WTC11 (cell line): ENCODE measurements at regions not wholly inside any gene's neighbourhood (a gene's known extent, or its start where the extent isn't known, plus 50 kb on each side); places are given as distances from the start of the nearest gene placed in this dataset.

Experiments
- ATAC-seq: fragments of 200-7000 bp; cut with Tn5 transposase; 2 replicates; pipeline ENCODE4 v1.10.0; 2021; ENCODE audit warnings: mild to moderate bottlenecking, moderate library complexity
- CTCF ChIA-PET: fragments of 300-600 bp; sonication (Branson Sonifier 250); formaldehyde crosslinking; loops from one replicate; lab custom pipeline; 2021; ENCODE audit warnings: antibody characterized with exemption; lab: Charles Lee
- POLR2A ChIA-PET: fragments of 350-600 bp; sonication (Branson Sonifier 250); formaldehyde crosslinking; loops from one replicate; lab custom pipeline; 2021; ENCODE audit warnings: antibody characterized with exemption; lab: Charles Lee
- DNase-seq: peaks from one replicate; pipeline ENCODE4 v3.0.0; 2021; ENCODE audit warnings: low spot score
- H3K27ac Mint-ChIP-seq: 2 replicates; pipeline ENCODE4 v1.8.0; 2021; ENCODE audit warnings: mixed read lengths
- H3K27me3 Mint-ChIP-seq: 2 replicates; pipeline ENCODE4 v1.8.0; 2021; ENCODE audit warnings: low read depth, mild to moderate bottlenecking, moderate library complexity, mixed read lengths
- H3K36me3 Mint-ChIP-seq: 2 replicates; pipeline ENCODE4 v1.8.0; 2021; ENCODE audit warnings: mixed read lengths
- H3K4me1 Mint-ChIP-seq: 2 replicates; pipeline ENCODE4 v1.8.0; 2022; ENCODE audit warnings: mixed read lengths
- H3K4me3 Mint-ChIP-seq: 2 replicates; pipeline ENCODE4 v1.8.0; 2021; ENCODE audit warnings: mild to moderate bottlenecking, moderate library complexity, mixed read lengths
- H3K9me3 Mint-ChIP-seq: 2 replicates; pipeline ENCODE4 v1.8.0; 2021; ENCODE audit warnings: mixed read lengths
- ERG ChIP-seq: fragments of 250-450 bp; sonication (Bioruptor Pico); IDR thresholded peaks from 2 replicates; pipeline ENCODE4 v1.8.0; 2021; ENCODE audit warnings: mild to moderate bottlenecking
- ESRRA ChIP-seq: sonication (generic); formaldehyde crosslinking; IDR thresholded peaks from 2 replicates; pipeline ENCODE4 v1.8.1; 2022; ENCODE audit warnings: mild to moderate bottlenecking, missing genetic modification reagents, borderline replicate concordance
- FOXJ3 ChIP-seq: sonication (generic); formaldehyde crosslinking; IDR thresholded peaks from 2 replicates; pipeline ENCODE4 v1.9.0; 2021; ENCODE audit warnings: missing genetic modification reagents, mild to moderate bottlenecking, borderline replicate concordance
- GRHL2 ChIP-seq: fragments of 250-450 bp; sonication (Bioruptor Pico); IDR thresholded peaks from 2 replicates; pipeline ENCODE4 v1.8.0; 2022; ENCODE audit warnings: mild to moderate bottlenecking, moderate library complexity; ENCODE audit not compliant: insufficient replicate concordance, severe bottlenecking
- MXD4 ChIP-seq: fragments of 250-450 bp; sonication (Bioruptor Pico); IDR thresholded peaks from 2 replicates; pipeline ENCODE4 v1.8.0; 2021; ENCODE audit warnings: mild to moderate bottlenecking, moderate library complexity, borderline replicate concordance
- NR1H2 ChIP-seq: sonication (generic); formaldehyde crosslinking; IDR thresholded peaks from 2 replicates; pipeline ENCODE4 v1.9.0; 2021; ENCODE audit warnings: mild to moderate bottlenecking, moderate library complexity, missing genetic modification reagents
- NR3C1 ChIP-seq: sonication (generic); formaldehyde crosslinking; conservative IDR thresholded peaks from 2 replicates; pipeline ENCODE4 v1.8.1; 2023; ENCODE audit warnings: low read depth, mild to moderate bottlenecking, missing genetic modification reagents
- RELA ChIP-seq: sonication (generic); formaldehyde crosslinking; IDR thresholded peaks from 2 replicates; pipeline ENCODE4 v1.8.1; 2022; ENCODE audit warnings: missing genetic modification reagents, mild to moderate bottlenecking, borderline replicate concordance
- SP1 ChIP-seq: sonication (generic); formaldehyde crosslinking; conservative IDR thresholded peaks from 2 replicates; pipeline ENCODE4 v1.8.1; 2022; ENCODE audit warnings: missing genetic modification reagents
- TP53 ChIP-seq: sonication (generic); formaldehyde crosslinking; IDR thresholded peaks from 2 replicates; pipeline ENCODE4 v1.8.1; 2023; ENCODE audit warnings: mild to moderate bottlenecking, missing genetic modification reagents
- USF1 ChIP-seq: sonication (generic); formaldehyde crosslinking; IDR thresholded peaks from 2 replicates; pipeline ENCODE4 v1.8.0; 2022; ENCODE audit warnings: mild to moderate bottlenecking, missing genetic modification reagents
- ZNF281 ChIP-seq: sonication (generic); formaldehyde crosslinking; IDR thresholded peaks from 2 replicates; pipeline ENCODE4 v1.8.0; 2023; ENCODE audit warnings: mild to moderate bottlenecking, missing genetic modification reagents
- ZNF423 ChIP-seq: fragments of 250-450 bp; sonication (Bioruptor Pico); IDR thresholded peaks from 2 replicates; pipeline ENCODE4 v2.1.2; 2022; ENCODE audit warnings: mild to moderate bottlenecking, moderate library complexity
- ZNF532 ChIP-seq: fragments of 250-450 bp; sonication (Bioruptor Pico); IDR thresholded peaks from 2 replicates; pipeline ENCODE4 v1.9.0; 2021; ENCODE audit warnings: mild to moderate bottlenecking, borderline replicate concordance
- TF ChIP-seq, protein P1 (sequence below): sonication (generic); formaldehyde crosslinking; IDR thresholded peaks from 2 replicates; pipeline ENCODE4 v1.8.0; 2022; ENCODE audit warnings: missing genetic modification reagents
- TF ChIP-seq, protein P2 (sequence below): sonication (generic); formaldehyde crosslinking; IDR thresholded peaks from 2 replicates; pipeline ENCODE4 v1.8.1; 2022; ENCODE audit warnings: low read depth, mild to moderate bottlenecking, moderate library complexity, missing genetic modification reagents, borderline replicate concordance
- TF ChIP-seq, protein P3 (sequence below): sonication (generic); formaldehyde crosslinking; conservative IDR thresholded peaks from 2 replicates; pipeline ENCODE4 v1.8.1; 2022; ENCODE audit warnings: mild to moderate bottlenecking, missing genetic modification reagents

- TF ChIP-seq NR3C1 (CRISPR knock-in tag) (no peak), MXD4 (no peak), ZNF532 (no peak), NR1H2 (CRISPR knock-in tag) (no peak), ZNF281 (CRISPR knock-in tag) (no peak), ERG (CRISPR knock-in tag) (no peak), TP53 (no peak), USF1 (CRISPR knock-in tag) (no peak), FOXJ3 (CRISPR knock-in tag) (no peak), RELA (CRISPR knock-in tag) (no peak), GRHL2 (CRISPR knock-in tag) (no peak), SP1 (CRISPR knock-in tag) (no peak), ESRRA (CRISPR knock-in tag) (no peak), ZNF423 (CRISPR knock-in tag) (no peak)
- TF ChIP-seq, protein P1, sequence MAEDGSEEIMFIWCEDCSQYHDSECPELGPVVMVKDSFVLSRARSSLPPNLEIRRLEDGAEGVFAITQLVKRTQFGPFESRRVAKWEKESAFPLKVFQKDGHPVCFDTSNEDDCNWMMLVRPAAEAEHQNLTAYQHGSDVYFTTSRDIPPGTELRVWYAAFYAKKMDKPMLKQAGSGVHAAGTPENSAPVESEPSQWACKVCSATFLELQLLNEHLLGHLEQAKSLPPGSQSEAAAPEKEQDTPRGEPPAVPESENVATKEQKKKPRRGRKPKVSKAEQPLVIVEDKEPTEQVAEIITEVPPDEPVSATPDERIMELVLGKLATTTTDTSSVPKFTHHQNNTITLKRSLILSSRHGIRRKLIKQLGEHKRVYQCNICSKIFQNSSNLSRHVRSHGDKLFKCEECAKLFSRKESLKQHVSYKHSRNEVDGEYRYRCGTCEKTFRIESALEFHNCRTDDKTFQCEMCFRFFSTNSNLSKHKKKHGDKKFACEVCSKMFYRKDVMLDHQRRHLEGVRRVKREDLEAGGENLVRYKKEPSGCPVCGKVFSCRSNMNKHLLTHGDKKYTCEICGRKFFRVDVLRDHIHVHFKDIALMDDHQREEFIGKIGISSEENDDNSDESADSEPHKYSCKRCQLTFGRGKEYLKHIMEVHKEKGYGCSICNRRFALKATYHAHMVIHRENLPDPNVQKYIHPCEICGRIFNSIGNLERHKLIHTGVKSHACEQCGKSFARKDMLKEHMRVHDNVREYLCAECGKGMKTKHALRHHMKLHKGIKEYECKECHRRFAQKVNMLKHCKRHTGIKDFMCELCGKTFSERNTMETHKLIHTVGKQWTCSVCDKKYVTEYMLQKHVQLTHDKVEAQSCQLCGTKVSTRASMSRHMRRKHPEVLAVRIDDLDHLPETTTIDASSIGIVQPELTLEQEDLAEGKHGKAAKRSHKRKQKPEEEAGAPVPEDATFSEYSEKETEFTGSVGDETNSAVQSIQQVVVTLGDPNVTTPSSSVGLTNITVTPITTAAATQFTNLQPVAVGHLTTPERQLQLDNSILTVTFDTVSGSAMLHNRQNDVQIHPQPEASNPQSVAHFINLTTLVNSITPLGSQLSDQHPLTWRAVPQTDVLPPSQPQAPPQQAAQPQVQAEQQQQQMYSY (CRISPR knock-in tag): no peak
- TF ChIP-seq, protein P2, sequence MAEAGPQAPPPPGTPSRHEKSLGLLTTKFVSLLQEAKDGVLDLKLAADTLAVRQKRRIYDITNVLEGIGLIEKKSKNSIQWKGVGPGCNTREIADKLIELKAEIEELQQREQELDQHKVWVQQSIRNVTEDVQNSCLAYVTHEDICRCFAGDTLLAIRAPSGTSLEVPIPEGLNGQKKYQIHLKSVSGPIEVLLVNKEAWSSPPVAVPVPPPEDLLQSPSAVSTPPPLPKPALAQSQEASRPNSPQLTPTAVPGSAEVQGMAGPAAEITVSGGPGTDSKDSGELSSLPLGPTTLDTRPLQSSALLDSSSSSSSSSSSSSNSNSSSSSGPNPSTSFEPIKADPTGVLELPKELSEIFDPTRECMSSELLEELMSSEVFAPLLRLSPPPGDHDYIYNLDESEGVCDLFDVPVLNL (CRISPR knock-in tag): no peak
- TF ChIP-seq, protein P3, sequence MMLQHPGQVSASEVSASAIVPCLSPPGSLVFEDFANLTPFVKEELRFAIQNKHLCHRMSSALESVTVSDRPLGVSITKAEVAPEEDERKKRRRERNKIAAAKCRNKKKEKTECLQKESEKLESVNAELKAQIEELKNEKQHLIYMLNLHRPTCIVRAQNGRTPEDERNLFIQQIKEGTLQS: no peak
- ATAC-seq: no peak
- H3K4me3 Mint-ChIP-seq: no peak overlapping the region
- H3K27ac Mint-ChIP-seq: no peak overlapping the region
- POLR2A ChIA-PET: no interaction called here
- CTCF ChIA-PET: interaction anchor here (0.7 kb wide), 1 partner anchor 230 kb away, joined by 3 read pairs; no protein-coding TSS in a partner anchor
- H3K9me3 Mint-ChIP-seq: no peaks in the 10 kb centered on the region
- peaks cover 9% of the 10 kb centered on the region for H3K4me1 Mint-ChIP-seq
- H3K36me3 Mint-ChIP-seq: no peaks in the 10 kb centered on the region
- H3K27me3 Mint-ChIP-seq: no peaks in the 10 kb centered on the region
- DNase-seq: no peak
These were observed 581.4 kb downstream of the USP25 start for GRCh38 chr21:16311229-16311628.
